Ishikawa (cell line): ENCODE measurements at regions not wholly inside any gene's neighbourhood (a gene's known extent, or its start where the extent isn't known, plus 50 kb on each side); places are given as distances from the start of the nearest gene placed in this dataset.

Source experiments
- CEBPB ChIP-seq: IDR thresholded peaks from 2 replicates; pipeline ENCODE4 v1.6.1; 2012
- CREB1 ChIP-seq: IDR thresholded peaks from 2 replicates; pipeline ENCODE4 v1.6.1; 2012; ENCODE audit warnings: low read depth
- EGR1 ChIP-seq: IDR thresholded peaks from 2 replicates; pipeline ENCODE4 v1.6.1; 2012
- EP300 ChIP-seq: IDR thresholded peaks from 2 replicates; pipeline ENCODE4 v1.6.1; 2012; ENCODE audit warnings: borderline replicate concordance
- FOXM1 ChIP-seq: IDR thresholded peaks from 2 replicates; pipeline ENCODE4 v1.6.1; 2012; ENCODE audit warnings: low read depth, borderline replicate concordance
- NFIC ChIP-seq: IDR thresholded peaks from 2 replicates; pipeline ENCODE4 v1.6.1; 2012
- RAD21 ChIP-seq: IDR thresholded peaks from 2 replicates; pipeline ENCODE4 v1.6.1; 2012; ENCODE audit warnings: low read depth
- TAF1 ChIP-seq: IDR thresholded peaks from 2 replicates; pipeline ENCODE4 v1.6.1; 2012; ENCODE audit warnings: low read depth, mild to moderate bottlenecking
- TCF12 ChIP-seq: IDR thresholded peaks from 2 replicates; pipeline ENCODE4 v1.6.1; 2012; ENCODE audit warnings: low read depth
- TEAD4 ChIP-seq: IDR thresholded peaks from 2 replicates; pipeline ENCODE4 v1.6.1; 2012
- YY1 ChIP-seq: IDR thresholded peaks from 2 replicates; pipeline ENCODE4 v1.6.1; 2012; ENCODE audit warnings: low read depth
- ZBTB7A ChIP-seq: IDR thresholded peaks from 2 replicates; pipeline ENCODE4 v1.6.1; 2012; ENCODE audit warnings: low read depth
- TF ChIP-seq, protein P1 (sequence below): IDR thresholded peaks from 2 replicates; pipeline ENCODE4 v1.6.1; 2012; ENCODE audit warnings: low read depth, mild to moderate bottlenecking
- TF ChIP-seq, protein P2 (sequence below): IDR thresholded peaks from 2 replicates; pipeline ENCODE4 v1.6.1; 2012
- TF ChIP-seq, protein P3 (sequence below): IDR thresholded peaks from 2 replicates; pipeline ENCODE4 v1.6.1; 2012

GRCh38 chr1:29883986-29884385 lies 647.7 kb downstream of the PTPRU start:
- TF ChIP-seq EP300 (no peak), EGR1 (no peak)
- TF ChIP-seq, protein P1, sequence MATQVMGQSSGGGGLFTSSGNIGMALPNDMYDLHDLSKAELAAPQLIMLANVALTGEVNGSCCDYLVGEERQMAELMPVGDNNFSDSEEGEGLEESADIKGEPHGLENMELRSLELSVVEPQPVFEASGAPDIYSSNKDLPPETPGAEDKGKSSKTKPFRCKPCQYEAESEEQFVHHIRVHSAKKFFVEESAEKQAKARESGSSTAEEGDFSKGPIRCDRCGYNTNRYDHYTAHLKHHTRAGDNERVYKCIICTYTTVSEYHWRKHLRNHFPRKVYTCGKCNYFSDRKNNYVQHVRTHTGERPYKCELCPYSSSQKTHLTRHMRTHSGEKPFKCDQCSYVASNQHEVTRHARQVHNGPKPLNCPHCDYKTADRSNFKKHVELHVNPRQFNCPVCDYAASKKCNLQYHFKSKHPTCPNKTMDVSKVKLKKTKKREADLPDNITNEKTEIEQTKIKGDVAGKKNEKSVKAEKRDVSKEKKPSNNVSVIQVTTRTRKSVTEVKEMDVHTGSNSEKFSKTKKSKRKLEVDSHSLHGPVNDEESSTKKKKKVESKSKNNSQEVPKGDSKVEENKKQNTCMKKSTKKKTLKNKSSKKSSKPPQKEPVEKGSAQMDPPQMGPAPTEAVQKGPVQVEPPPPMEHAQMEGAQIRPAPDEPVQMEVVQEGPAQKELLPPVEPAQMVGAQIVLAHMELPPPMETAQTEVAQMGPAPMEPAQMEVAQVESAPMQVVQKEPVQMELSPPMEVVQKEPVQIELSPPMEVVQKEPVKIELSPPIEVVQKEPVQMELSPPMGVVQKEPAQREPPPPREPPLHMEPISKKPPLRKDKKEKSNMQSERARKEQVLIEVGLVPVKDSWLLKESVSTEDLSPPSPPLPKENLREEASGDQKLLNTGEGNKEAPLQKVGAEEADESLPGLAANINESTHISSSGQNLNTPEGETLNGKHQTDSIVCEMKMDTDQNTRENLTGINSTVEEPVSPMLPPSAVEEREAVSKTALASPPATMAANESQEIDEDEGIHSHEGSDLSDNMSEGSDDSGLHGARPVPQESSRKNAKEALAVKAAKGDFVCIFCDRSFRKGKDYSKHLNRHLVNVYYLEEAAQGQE = no peak

DNA sequence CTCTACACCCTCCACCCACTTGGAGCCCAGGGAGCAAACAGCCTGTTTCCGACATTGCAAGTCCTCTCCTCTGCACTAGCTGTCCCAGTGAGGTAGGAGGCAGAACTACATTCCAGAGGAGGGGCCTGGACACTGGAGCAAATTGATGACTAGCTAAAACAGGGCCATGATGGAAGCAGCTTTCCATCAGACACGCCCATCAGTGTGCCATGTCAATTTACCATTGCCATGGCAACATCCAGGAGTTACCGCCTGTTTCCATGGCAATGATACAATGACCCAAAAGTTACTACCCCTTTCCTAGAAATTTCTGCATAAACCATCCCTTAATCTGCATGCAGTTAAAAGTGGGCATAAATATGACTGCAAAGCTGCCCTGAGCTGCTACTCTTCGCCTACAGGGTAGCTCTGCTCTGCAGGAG lies 647.1 kb downstream of the PTPRU start:
- TF ChIP-seq CEBPB (no peak), EP300 (no peak), TCF12 (no peak), FOXM1 (no peak), EGR1 (no peak), NFIC (no peak), ZBTB7A (no peak), TEAD4 (no peak), RAD21 (no peak), YY1 (no peak), TAF1 (no peak), CREB1 (no peak)
- TF ChIP-seq, protein P1 = no peak
- TF ChIP-seq, protein P2, sequence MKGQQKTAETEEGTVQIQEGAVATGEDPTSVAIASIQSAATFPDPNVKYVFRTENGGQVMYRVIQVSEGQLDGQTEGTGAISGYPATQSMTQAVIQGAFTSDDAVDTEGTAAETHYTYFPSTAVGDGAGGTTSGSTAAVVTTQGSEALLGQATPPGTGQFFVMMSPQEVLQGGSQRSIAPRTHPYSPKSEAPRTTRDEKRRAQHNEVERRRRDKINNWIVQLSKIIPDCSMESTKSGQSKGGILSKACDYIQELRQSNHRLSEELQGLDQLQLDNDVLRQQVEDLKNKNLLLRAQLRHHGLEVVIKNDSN = no peak
- TF ChIP-seq, protein P3, sequence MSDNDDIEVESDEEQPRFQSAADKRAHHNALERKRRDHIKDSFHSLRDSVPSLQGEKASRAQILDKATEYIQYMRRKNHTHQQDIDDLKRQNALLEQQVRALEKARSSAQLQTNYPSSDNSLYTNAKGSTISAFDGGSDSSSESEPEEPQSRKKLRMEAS = no peak

GRCh38 chr1:29880556-29880955 lies 644.2 kb downstream of the PTPRU start:
- TF ChIP-seq YY1 = no peak
- no peak for TF ChIP-seq RAD21
- no peak for TF ChIP-seq EP300
- no peak for TF ChIP-seq TAF1
- no peak for TF ChIP-seq CREB1
- TF ChIP-seq, protein P3 = no peak
- no peak for TF ChIP-seq CEBPB
- TF ChIP-seq, protein P2 = no peak
- TF ChIP-seq FOXM1 = no peak
- no peak for TF ChIP-seq NFIC
- no peak for TF ChIP-seq EGR1
- TF ChIP-seq TCF12 = no peak
- no peak for TF ChIP-seq ZBTB7A
- TF ChIP-seq TEAD4 = no peak
- TF ChIP-seq, protein P1 = no peak

- no peak for TF ChIP-seq FOXM1
- no peak for TF ChIP-seq TEAD4
- TF ChIP-seq RAD21 = no peak
- no peak for TF ChIP-seq EGR1
- TF ChIP-seq NFIC = no peak
- TF ChIP-seq, protein P2 = no peak
- no peak for TF ChIP-seq EP300
- no peak for TF ChIP-seq CREB1
- TF ChIP-seq YY1 = no peak
- TF ChIP-seq TCF12 = no peak
- TF ChIP-seq TAF1 = no peak
- TF ChIP-seq CEBPB = no peak
- no peak for TF ChIP-seq ZBTB7A
These were observed 642.9 kb downstream of the PTPRU start for GRCh38 chr1:29879217-29879616.
